ENCODE measurements at regions not wholly inside any gene's neighbourhood (a gene's known extent, or its start where the extent isn't known, plus 50 kb on each side); places are given as distances from the start of the nearest gene placed in this dataset.
"Not testable (repeated sequence)": the region's sequence is repeated elsewhere in the genome, so short reads cannot be mapped to it uniquely, and the experiment has no call there.

DNA sequence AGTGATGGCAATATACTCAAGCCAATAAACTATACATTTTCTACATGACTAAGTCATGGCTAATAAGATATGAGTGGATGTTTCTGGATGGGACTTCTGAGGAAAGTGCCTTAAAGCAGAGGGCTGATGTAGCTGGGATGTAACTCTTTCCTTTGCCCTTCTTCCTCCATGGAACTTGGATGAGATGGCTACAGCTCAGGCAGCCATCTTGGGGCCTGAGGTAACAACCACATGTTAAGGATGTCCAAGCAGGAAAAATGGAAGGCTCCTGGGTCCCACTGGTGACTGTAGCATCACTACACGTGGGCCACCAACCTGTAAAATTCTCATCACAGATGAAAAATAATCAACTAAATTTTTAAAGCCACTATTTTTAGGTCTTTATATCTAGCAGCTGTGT, 54.4 kb upstream of the GRIP1 start:
- DNase-seq (ENCODE audit: low read depth in 1 of 2, low spot score in 1 of 2), result no peak

- no peak for DNase-seq (ENCODE audit: low read depth in 1 of 2, low spot score in 1 of 2)
These were observed 55.0 kb upstream of the GRIP1 start for GRCh38 chr12:66733839-66734238.

- DNase-seq (ENCODE audit: low read depth in 1 of 2, low spot score in 1 of 2), result no peak
These were observed 56.4 kb upstream of the GRIP1 start for GRCh38 chr12:66735275-66735674.

DNA sequence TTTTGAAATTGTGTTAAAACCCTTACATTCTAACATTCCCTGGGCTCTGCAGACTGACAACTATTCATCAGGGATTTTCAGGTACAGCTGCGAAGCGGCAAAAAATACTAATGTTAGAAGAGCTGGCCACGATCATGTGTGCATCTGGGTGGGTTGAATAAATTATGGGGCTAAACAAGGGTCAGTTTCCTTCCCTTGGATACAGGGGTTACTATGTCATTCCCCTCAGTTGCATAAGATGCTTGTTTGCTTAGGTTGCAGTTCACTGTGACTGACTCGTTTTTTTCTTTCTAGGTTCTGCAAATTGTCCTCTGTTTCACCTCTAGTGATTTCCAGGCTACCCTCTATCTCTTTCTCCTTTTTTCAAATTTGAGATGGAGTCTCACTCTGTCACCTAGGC, 58.1 kb upstream of the GRIP1 start:
- DNase-seq (ENCODE audit: low read depth in 1 of 2, low spot score in 1 of 2), result no peak

- no peak for DNase-seq (ENCODE audit: low read depth in 1 of 2, low spot score in 1 of 2)
These were observed 60.4 kb upstream of the GRIP1 start for GRCh38 chr12:66739266-66739665.

DNA sequence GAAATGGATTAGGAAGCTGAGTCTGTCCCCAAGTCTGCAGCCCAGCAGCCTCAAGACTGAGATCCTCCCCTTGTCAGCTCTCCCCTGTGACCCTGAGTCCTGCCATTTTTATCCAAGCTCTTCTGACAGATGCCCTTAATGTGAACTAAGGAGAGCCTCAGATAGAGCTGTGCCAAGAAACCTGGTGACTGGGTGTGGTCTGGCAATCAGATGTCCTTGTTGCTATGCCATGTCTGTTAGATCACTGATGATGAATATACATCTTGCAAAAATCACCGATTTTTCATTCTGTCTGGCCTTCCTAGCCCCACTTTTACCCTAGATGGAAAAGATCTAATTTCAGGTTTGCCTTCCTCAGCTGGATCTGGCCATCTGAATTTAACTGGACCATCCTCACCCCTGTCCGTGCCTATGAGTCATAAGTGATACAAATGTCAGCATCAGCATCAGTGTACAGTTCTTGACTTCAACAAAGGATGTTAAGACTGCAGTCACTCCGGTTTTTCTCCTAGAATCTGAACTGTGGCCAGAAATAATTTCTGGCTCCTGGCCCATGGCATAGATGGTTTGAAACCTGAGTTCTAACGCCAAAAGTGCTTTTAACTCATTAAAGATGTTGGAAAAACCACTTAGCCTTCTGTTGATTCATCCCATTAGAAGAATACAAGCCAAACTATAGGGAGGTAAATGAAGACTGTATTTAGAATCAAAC, 61.2 kb upstream of the GRIP1 start:
- DNase-seq (ENCODE audit: low read depth in 1 of 2, low spot score in 1 of 2), result no peak

GRCh38 chr12:66740732-66741131, 61.9 kb upstream of the GRIP1 start:
- no peak for DNase-seq (ENCODE audit: low read depth in 1 of 2, low spot score in 1 of 2)

DNA sequence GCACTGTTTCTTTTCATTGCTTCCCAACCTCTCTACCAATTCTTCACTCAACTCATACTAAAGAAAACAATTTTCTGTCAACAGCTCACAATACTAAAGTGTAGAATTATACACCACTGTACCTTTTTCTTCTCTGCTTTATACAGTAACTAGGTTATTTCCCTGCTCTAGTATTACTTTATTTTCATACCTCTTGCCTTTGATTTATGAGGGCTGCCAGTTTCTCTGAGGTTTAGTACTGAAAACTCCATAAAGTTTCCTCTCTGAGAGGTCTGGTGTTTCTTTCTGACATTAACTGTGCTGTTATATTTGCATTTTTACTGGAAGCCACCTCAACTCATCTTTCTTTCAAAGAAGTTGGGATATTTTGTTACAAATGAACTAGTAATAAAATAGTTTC, 63.0 kb upstream of the GRIP1 start:
- DNase-seq (ENCODE audit: low read depth in 1 of 2, low spot score in 1 of 2), result no peak

- no peak for DNase-seq (ENCODE audit: low read depth in 1 of 2, low spot score in 1 of 2)
These were observed 63.9 kb upstream of the GRIP1 start for GRCh38 chr12:66742508-66743367.

DNA sequence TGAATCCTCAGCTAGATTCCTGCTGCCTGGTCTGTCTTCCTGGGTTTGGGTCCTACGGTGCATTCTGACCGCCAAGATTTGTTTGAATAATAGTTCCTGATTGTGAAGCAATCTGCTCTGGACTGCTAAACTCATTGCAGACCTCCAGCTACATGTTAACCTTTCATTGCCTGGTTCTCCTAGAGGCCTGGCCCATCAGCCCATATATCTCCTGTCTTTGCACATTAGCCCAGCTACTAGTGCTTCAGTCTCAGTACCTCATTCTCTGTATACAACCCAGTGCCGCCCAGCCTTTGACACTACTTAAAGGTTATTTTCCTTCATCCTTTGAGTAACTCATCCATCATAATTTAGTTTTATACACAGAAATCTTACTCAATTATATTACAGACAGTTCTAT, 65.6 kb upstream of the GRIP1 start:
- no peak for DNase-seq (ENCODE audit: low read depth in 1 of 2, low spot score in 1 of 2)

- no peak for DNase-seq (ENCODE audit: low read depth in 1 of 2, low spot score in 1 of 2)
These were observed 66.1 kb upstream of the GRIP1 start for GRCh38 chr12:66744956-66745383.

GRCh38 chr12:66746489-66747201, 67.8 kb upstream of the GRIP1 start:
- DNase-seq (ENCODE audit: low read depth in 1 of 2, low spot score in 1 of 2), result no peak

DNA sequence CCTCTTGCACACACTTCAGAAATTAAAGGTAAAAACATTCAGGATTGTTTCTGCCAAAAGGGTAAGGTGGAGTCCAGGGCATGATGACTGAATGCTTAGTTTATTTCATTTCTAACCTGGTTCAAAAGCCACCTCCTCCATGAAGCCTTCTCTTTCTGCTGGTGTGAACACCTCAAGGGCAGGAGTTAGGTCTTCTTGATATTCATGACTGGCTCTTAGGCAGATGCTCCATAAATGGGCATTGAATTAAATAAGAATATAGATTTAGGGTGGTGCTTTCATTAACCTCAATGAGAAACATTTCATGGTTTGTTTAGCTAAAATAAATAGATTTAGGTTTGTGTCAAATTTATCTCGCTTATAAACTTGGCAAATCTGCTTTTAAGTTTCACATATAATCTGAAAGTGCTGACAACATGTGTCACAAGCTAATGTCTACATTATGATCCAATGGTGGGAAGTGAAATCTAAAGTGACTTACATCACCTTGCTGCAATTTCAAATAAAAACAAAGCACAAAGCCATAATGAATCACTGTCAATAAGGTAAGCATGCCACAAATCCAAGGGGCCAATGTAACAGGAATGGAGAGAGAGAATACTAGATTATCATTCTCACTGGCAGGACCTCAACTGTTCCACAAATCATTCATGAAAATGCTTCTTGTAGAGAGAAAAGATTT, 72.7 kb upstream of the GRIP1 start:
- DNase-seq (ENCODE audit: low read depth in 1 of 2, low spot score in 1 of 2), result no peak

- DNase-seq (ENCODE audit: low read depth in 1 of 2, low spot score in 1 of 2), result no peak
These were observed 74.9 kb upstream of the GRIP1 start for GRCh38 chr12:66753810-66754209.

GRCh38 chr12:66755727-66756395, 77.0 kb upstream of the GRIP1 start:
- no peak for DNase-seq (ENCODE audit: low read depth in 1 of 2, low spot score in 1 of 2)

GRCh38 chr12:66756631-66757030, 77.8 kb upstream of the GRIP1 start:
- DNase-seq (ENCODE audit: low read depth in 1 of 2, low spot score in 1 of 2), result no peak

GRCh38 chr12:66760122-66760521, 81.2 kb upstream of the GRIP1 start:
- DNase-seq (ENCODE audit: low read depth in 1 of 2, low spot score in 1 of 2), result not testable (repeated sequence)

GRCh38 chr12:66763467-66763866, 84.6 kb upstream of the GRIP1 start:
- DNase-seq (ENCODE audit: low read depth in 1 of 2, low spot score in 1 of 2), result no peak

- DNase-seq (ENCODE audit: low read depth in 1 of 2, low spot score in 1 of 2), result no peak
These were observed 86.3 kb upstream of the GRIP1 start for GRCh38 chr12:66765204-66765603.

GRCh38 chr12:66767536-66767935, 88.7 kb upstream of the GRIP1 start:
- DNase-seq (ENCODE audit: low read depth in 1 of 2, low spot score in 1 of 2), result no peak

GRCh38 chr12:66768293-66768692, 89.4 kb upstream of the GRIP1 start:
- no peak for DNase-seq (ENCODE audit: low read depth in 1 of 2, low spot score in 1 of 2)
